K562 (cell line): ENCODE measurements at regions not wholly inside any gene's neighbourhood (a gene's known extent, or its start where the extent isn't known, plus 50 kb on each side); places are given as distances from the start of the nearest gene placed in this dataset.

Source experiments
- ATAC-seq: fragments of 200-7000 bp; cut with Tn5 transposase; 3 replicates; pipeline ENCODE4 v1.9.1; 2020; ENCODE audit warnings: moderate library complexity
- BruUV-seq: library from RNA; stranded (reverse); fragments of 400-500 nt; replicated peaks from 2 replicates; lab custom pipeline; 2021; lab: Mats Ljungman, UMichigan
- CTCF ChIA-PET: fragments of 300-600 bp; formaldehyde crosslinking; extraction: SDS; loops from one replicate; lab custom pipeline; 2021; ENCODE audit warnings: low intra/inter-chr PET ratio; lab: Yijun Ruan, JAX
- POLR2A ChIA-PET: fragments of 300-600, 350-650 bp; sonication (Branson Sonifier 250); formaldehyde crosslinking; extraction: SDS; loops from one replicate; lab custom pipeline; 2021; ENCODE audit warnings: antibody characterized with exemption, inconsistent platforms; lab: Yijun Ruan, JAX
- DNase-seq, 4 experiments: peaks; one replicate each; pipeline versions ENCODE4 v3.0.0 to v3.0.0-alpha.2; 2011 to 2018; ENCODE audit warnings: low spot score in 3 of 4, mixed read lengths in 3 of 4; ENCODE audit errors: extremely low read depth in 1 of 4
- FAIRE-seq: peaks from 2 replicates; lab custom pipeline; 2011; peaks lifted over from hg19 to GRCh38; lab: Jason Lieb, UNC
- H2AFZ ChIP-seq: 2 replicates; pipeline ENCODE4 v1.6.0; 2011; ENCODE audit warnings: low read depth, low read length, control low read depth, inconsistent platforms
- H3K27ac ChIP-seq: fragments of 200-600 bp; 3 replicates; pipeline ENCODE4 v1.8.0; 2011; ENCODE audit warnings: low read depth, mild to moderate bottlenecking, control low read depth, inconsistent platforms, low read length, moderate library complexity, mixed read lengths; ENCODE audit errors: extremely low read depth
- H3K27me3 ChIP-seq, 2 experiments: fragments of 300-600 bp in 1 of 2; 2 replicates in 1 of 2; 3 replicates in 1 of 2; pipeline versions ENCODE4 v1.6.0 to v1.8.0; 2011; ENCODE audit warnings: inconsistent platforms in 2 of 2, low read length in 2 of 2, mild to moderate bottlenecking in 1 of 2, mixed read lengths in 1 of 2, moderate library complexity in 1 of 2; ENCODE audit not compliant: control insufficient read depth in 2 of 2, insufficient read depth in 2 of 2
- H3K36me3 ChIP-seq: fragments of 300-600 bp; 3 replicates; pipeline ENCODE4 v1.8.0; 2011; ENCODE audit warnings: mild to moderate bottlenecking, low read length, inconsistent platforms; ENCODE audit not compliant: control insufficient read depth, insufficient read depth
- H3K4me1 ChIP-seq, 2 experiments: fragments of 200-600 bp in 1 of 2; replicated peaks in 1 of 2; 2 replicates in 1 of 2; 3 replicates in 1 of 2; pipeline versions ENCODE4 v1.5.1 to v1.8.0; 2011; ENCODE audit warnings: inconsistent platforms in 2 of 2, low read length in 2 of 2, mild to moderate bottlenecking in 1 of 2, mixed read lengths in 1 of 2, moderate library complexity in 1 of 2; ENCODE audit not compliant: control insufficient read depth in 2 of 2, insufficient read depth in 2 of 2
- H3K4me2 ChIP-seq: 2 replicates; pipeline ENCODE4 v1.6.1; 2011; ENCODE audit warnings: low read length, control low read depth, inconsistent platforms, mixed read lengths; ENCODE audit not compliant: insufficient read depth
- H3K4me3 ChIP-seq: fragments of 200-600 bp; sonication (generic), shearing (Covaris generic); 2 replicates; pipeline ENCODE4 v1.5.1; 2016; ENCODE audit warnings: control low read depth, inconsistent platforms
- H3K79me2 ChIP-seq: fragments of 200-600 bp; 3 replicates; pipeline ENCODE4 v1.8.0; 2011; ENCODE audit warnings: low read length, inconsistent platforms; ENCODE audit not compliant: control insufficient read depth, insufficient read depth
- H3K9ac ChIP-seq, 2 experiments: 2 replicates each; pipeline versions ENCODE4 v1.6.0 to v1.6.1; 2011; ENCODE audit warnings: low read depth in 2 of 2, low read length in 2 of 2, control low read depth in 1 of 2, inconsistent platforms in 1 of 2, mild to moderate bottlenecking in 1 of 2, mixed read lengths in 1 of 2; ENCODE audit not compliant: insufficient read depth in 1 of 2
- H3K9me1 ChIP-seq: one replicate; pipeline ENCODE4 v1.6.0; 2011; ENCODE audit warnings: inconsistent platforms, mild to moderate bottlenecking, low read length, moderate library complexity; ENCODE audit not compliant: control insufficient read depth, insufficient read depth
- H3K9me3 ChIP-seq: replicated peaks from 2 replicates; pipeline ENCODE4 v1.5.1; 2011; ENCODE audit warnings: low read depth, low read length, inconsistent platforms; ENCODE audit not compliant: control insufficient read depth, insufficient read depth
- H4K20me1 ChIP-seq: replicated peaks from 2 replicates; pipeline ENCODE4 v1.6.1; 2011; ENCODE audit warnings: low read length, inconsistent platforms, mixed read lengths; ENCODE audit not compliant: control insufficient read depth, insufficient read depth
- FOXJ2 ChIP-seq: fragments of 200-800 bp; sonication (Bioruptor generic); IDR thresholded peaks from 2 replicates; pipeline ENCODE4 v1.6.1; 2016; ENCODE audit warnings: missing genetic modification characterization, missing compliant biosample characterization
- KDM5B ChIP-seq: fragments of 200-600 bp; sonication (generic); IDR thresholded peaks from 2 replicates; pipeline ENCODE4 v1.6.1; 2012; ENCODE audit warnings: low read depth, mild to moderate bottlenecking, moderate library complexity, low read length, control low read depth, inconsistent platforms; ENCODE audit not compliant: insufficient replicate concordance
- MAZ ChIP-seq, 2 experiments: fragments of 450-650 bp in 1 of 2; sonication (generic) in 1 of 2; formaldehyde crosslinking; IDR thresholded peaks in 1 of 2; conservative IDR thresholded peaks in 1 of 2; 2 replicates each; pipeline versions ENCODE4 v1.4.0 to v1.5.0; 2020; ENCODE audit warnings: mild to moderate bottlenecking in 1 of 2, missing genetic modification reagents in 1 of 2
- PHTF2 ChIP-seq: fragments of 250-450 bp; sonication (Bioruptor Pico); IDR thresholded peaks from 2 replicates; pipeline ENCODE4 v1.5.0; 2021; ENCODE audit warnings: mild to moderate bottlenecking
- RB1 ChIP-seq: fragments of 450-650 bp; IDR thresholded peaks from 2 replicates; pipeline ENCODE4 v1.6.1; 2017; ENCODE audit warnings: low read depth, mild to moderate bottlenecking
- SPI1 ChIP-seq: IDR thresholded peaks from 2 replicates; pipeline ENCODE4 v1.6.1; 2011; ENCODE audit warnings: low read depth, low read length, control low read depth, borderline replicate concordance
- TBP ChIP-seq: optimal IDR thresholded peaks from 2 replicates; pipeline ENCODE3; 2011; ENCODE audit warnings: low read depth, low read length, improper control_type of control experiment
- TCF7 ChIP-seq: sonication (generic); IDR thresholded peaks from 2 replicates; pipeline ENCODE4 v1.6.1; 2016; ENCODE audit warnings: antibody characterized with exemption, borderline replicate concordance
- XRCC4 ChIP-seq: IDR thresholded peaks from one replicate; pipeline ENCODE4 v1.6.1; 2011; ENCODE audit not compliant: insufficient read depth, insufficient read length; ENCODE audit errors: extremely low read depth
- ZNF12 ChIP-seq: sonication (generic); formaldehyde crosslinking; IDR thresholded peaks from 2 replicates; pipeline ENCODE4 v1.4.0; 2020; ENCODE audit warnings: mild to moderate bottlenecking, missing genetic modification reagents
- ZNF347 ChIP-seq: fragments of 450-650 bp; formaldehyde crosslinking; IDR thresholded peaks from 2 replicates; pipeline ENCODE4 v1.4.0; 2020; ENCODE audit warnings: low read depth, mild to moderate bottlenecking, moderate library complexity
- ZNF445 ChIP-seq: fragments of 250-450 bp; sonication (Bioruptor Pico); IDR thresholded peaks from 2 replicates; pipeline ENCODE4 v1.4.0; 2020; ENCODE audit warnings: low read depth, mild to moderate bottlenecking, moderate library complexity
- WGBS: fragments of 100-300 bp; shearing (Covaris generic); methylation state at CpG from one replicate; pipeline ENCODE4 v1.1.6; 2016; ENCODE audit warnings: low coverage, mixed read lengths; ENCODE audit not compliant: insufficient coverage; ENCODE audit errors: missing lambda C conversion rate; 5-methylcytosine and 5-hydroxymethylcytosine counted together
- in situ Hi-C: fragments of 300-500 bp; cut with MboI; formaldehyde crosslinking; loops from 4 replicates; pipeline ENCODE4 v1.15.0; 2018; ENCODE audit warnings: inconsistent platforms, mixed read lengths
- intact Hi-C: fragments of 100-400 bp; cut with micrococcal nuclease; formaldehyde crosslinking; loops from 2 replicates; pipeline ENCODE4 v1.14.2; 2022
- TF ChIP-seq, protein P1 (sequence below), 2 experiments: fragments of 450-650 bp; IDR thresholded peaks; 2 replicates each; pipeline ENCODE4 v1.6.1; 2018; ENCODE audit warnings: mild to moderate bottlenecking in 2 of 2, low read depth in 1 of 2; ENCODE audit not compliant: partially characterized antibody in 2 of 2
- TF ChIP-seq, protein P2 (sequence below): fragments of 450-650 bp; IDR thresholded peaks from 2 replicates; pipeline ENCODE4 v1.6.1; 2017; ENCODE audit warnings: antibody characterized with exemption
- TF ChIP-seq, protein P3 (sequence below): sonication (generic); formaldehyde crosslinking; IDR thresholded peaks from 2 replicates; pipeline ENCODE4 v1.8.1; 2023; ENCODE audit warnings: mild to moderate bottlenecking, missing genetic modification reagents

DNA sequence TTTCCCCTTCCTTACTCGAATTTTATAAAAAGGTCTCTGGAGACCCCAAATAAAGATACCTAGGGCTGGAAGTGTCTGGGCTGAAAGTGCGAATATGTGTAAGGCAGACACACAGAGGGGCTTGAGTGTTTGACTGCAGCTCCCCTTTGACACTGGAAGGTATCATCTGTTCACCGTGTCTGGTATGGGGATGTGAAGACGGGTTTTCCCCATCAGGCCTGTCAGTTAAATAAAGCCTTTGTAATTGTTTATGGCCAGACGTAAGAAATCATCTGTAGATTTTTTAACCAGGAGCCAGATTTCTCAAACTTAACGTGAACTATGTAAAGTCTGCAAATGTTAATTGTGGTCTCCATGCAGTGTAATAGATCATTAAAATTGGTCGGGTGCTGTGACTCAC, 1173.4 kb downstream of the AMY1C start:
- no peaks in the 10 kb centered on the region for H3K9me1 ChIP-seq
- no TSS peak for BruUV-seq
- ATAC-seq, result no peak
- TF ChIP-seq TBP, result no peak
- no peak for TF ChIP-seq ZNF347 (CRISPR knock-in tag)
- no peak for TF ChIP-seq RB1
- TF ChIP-seq, protein P1, sequence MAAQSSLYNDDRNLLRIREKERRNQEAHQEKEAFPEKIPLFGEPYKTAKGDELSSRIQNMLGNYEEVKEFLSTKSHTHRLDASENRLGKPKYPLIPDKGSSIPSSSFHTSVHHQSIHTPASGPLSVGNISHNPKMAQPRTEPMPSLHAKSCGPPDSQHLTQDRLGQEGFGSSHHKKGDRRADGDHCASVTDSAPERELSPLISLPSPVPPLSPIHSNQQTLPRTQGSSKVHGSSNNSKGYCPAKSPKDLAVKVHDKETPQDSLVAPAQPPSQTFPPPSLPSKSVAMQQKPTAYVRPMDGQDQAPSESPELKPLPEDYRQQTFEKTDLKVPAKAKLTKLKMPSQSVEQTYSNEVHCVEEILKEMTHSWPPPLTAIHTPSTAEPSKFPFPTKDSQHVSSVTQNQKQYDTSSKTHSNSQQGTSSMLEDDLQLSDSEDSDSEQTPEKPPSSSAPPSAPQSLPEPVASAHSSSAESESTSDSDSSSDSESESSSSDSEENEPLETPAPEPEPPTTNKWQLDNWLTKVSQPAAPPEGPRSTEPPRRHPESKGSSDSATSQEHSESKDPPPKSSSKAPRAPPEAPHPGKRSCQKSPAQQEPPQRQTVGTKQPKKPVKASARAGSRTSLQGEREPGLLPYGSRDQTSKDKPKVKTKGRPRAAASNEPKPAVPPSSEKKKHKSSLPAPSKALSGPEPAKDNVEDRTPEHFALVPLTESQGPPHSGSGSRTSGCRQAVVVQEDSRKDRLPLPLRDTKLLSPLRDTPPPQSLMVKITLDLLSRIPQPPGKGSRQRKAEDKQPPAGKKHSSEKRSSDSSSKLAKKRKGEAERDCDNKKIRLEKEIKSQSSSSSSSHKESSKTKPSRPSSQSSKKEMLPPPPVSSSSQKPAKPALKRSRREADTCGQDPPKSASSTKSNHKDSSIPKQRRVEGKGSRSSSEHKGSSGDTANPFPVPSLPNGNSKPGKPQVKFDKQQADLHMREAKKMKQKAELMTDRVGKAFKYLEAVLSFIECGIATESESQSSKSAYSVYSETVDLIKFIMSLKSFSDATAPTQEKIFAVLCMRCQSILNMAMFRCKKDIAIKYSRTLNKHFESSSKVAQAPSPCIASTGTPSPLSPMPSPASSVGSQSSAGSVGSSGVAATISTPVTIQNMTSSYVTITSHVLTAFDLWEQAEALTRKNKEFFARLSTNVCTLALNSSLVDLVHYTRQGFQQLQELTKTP (IDR thresholded peaks at IDR 0.05; ENCODE audit: low read depth in 1 of 2, partially characterized antibody in 2 of 2), result no peak
- no peak for TF ChIP-seq TCF7
- TF ChIP-seq MAZ (CRISPR knock-in tag; conservative IDR thresholded peaks at IDR 0.05 in 1 of 2, IDR thresholded peaks at IDR 0.05 in 1 of 2), result no peak
- no peak for TF ChIP-seq ZNF12 (CRISPR knock-in tag)
- no peak for TF ChIP-seq KDM5B
- TF ChIP-seq SPI1, result no peak
- no peak for TF ChIP-seq FOXJ2 (tag)
- TF ChIP-seq, protein P2, sequence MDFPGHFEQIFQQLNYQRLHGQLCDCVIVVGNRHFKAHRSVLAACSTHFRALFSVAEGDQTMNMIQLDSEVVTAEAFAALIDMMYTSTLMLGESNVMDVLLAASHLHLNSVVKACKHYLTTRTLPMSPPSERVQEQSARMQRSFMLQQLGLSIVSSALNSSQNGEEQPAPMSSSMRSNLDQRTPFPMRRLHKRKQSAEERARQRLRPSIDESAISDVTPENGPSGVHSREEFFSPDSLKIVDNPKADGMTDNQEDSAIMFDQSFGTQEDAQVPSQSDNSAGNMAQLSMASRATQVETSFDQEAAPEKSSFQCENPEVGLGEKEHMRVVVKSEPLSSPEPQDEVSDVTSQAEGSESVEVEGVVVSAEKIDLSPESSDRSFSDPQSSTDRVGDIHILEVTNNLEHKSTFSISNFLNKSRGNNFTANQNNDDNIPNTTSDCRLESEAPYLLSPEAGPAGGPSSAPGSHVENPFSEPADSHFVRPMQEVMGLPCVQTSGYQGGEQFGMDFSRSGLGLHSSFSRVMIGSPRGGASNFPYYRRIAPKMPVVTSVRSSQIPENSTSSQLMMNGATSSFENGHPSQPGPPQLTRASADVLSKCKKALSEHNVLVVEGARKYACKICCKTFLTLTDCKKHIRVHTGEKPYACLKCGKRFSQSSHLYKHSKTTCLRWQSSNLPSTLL, result no peak
- no peak for TF ChIP-seq PHTF2 (CRISPR knock-in tag)
- TF ChIP-seq, protein P3, sequence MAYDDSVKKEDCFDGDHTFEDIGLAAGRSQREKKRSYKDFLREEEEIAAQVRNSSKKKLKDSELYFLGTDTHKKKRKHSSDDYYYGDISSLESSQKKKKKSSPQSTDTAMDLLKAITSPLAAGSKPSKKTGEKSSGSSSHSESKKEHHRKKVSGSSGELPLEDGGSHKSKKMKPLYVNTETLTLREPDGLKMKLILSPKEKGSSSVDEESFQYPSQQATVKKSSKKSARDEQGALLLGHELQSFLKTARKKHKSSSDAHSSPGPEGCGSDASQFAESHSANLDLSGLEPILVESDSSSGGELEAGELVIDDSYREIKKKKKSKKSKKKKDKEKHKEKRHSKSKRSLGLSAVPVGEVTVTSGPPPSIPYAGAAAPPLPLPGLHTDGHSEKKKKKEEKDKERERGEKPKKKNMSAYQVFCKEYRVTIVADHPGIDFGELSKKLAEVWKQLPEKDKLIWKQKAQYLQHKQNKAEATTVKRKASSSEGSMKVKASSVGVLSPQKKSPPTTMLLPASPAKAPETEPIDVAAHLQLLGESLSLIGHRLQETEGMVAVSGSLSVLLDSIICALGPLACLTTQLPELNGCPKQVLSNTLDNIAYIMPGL (CRISPR knock-in tag), result no peak
- no peak for TF ChIP-seq XRCC4
- no peak for TF ChIP-seq ZNF445 (CRISPR knock-in tag)

More for the DNA sequence above, 1173.4 kb downstream of the AMY1C start:
- Histone ChIP-seq H3K4me1 (no peaks in the 10 kb centered on the region), H2AFZ (no peak overlapping the region), H4K20me1 (no peaks in the 10 kb centered on the region), H3K4me3 (no peak overlapping the region), H3K9ac (no peak overlapping the region), H3K79me2 (no peaks in the 10 kb centered on the region), H3K27me3 (no peaks in the 10 kb centered on the region), H3K4me2 (no peak overlapping the region), H3K36me3 (no peaks in the 10 kb centered on the region), H3K27ac (no peak overlapping the region), H3K9me3 (no peaks in the 10 kb centered on the region)
- intact Hi-C loops, result no loop called here
- in situ Hi-C loops, result no loop called here
- ChIA-PET POLR2A (no interaction called here), CTCF (no interaction called here)
- no peak for DNase-seq
- WGBS, result 2% methylated on average over 6 of the region's 7 CpGs
- FAIRE-seq, result no peak
